SK-N-MC (cell line): ENCODE measurements at regions not wholly inside any gene's neighbourhood (a gene's known extent, or its start where the extent isn't known, plus 50 kb on each side); places are given as distances from the start of the nearest gene placed in this dataset.

ENCODE experiments used
- EZH2 ChIP-seq: fragments of 200-600 bp; sonication (generic); IDR thresholded peaks from one replicate; pipeline ENCODE4 v1.6.1; 2017; ENCODE audit warnings: antibody characterized with exemption
- POLR2AphosphoS5 ChIP-seq: IDR thresholded peaks from 2 replicates; pipeline ENCODE4 v1.6.1; 2012; ENCODE audit warnings: mild to moderate bottlenecking, low read depth, low read length, borderline replicate concordance

DNA sequence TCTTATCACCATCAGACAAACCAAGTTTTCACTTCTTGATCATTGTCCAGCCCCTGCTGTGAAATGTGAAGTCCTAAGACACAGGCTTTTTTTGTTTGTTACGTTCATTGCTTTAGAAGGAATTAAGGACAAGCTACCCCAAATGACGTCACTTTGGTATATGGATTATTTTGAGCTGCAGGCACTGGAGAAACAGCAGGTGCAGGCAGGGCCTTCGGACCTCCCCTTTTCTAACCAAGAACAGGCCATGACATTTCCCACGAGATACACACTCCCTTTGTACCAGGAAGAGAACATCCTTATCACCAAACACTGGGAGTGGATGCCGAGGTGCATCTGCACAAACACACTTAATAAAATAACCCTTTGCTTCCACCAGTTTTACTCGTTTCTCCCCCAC lies 418.0 kb upstream of the SULF2 start:
- no peak for TF ChIP-seq POLR2AphosphoS5
- TF ChIP-seq EZH2: no peak
